Smooth muscle cell (in vitro differentiated cells): ENCODE measurements at regions not wholly inside any gene's neighbourhood (a gene's known extent, or its start where the extent isn't known, plus 50 kb on each side); places are given as distances from the start of the nearest gene placed in this dataset.

Experiments
- DNase-seq: peaks from one replicate; lab custom pipeline; 2025; ENCODE audit not compliant: unreplicated experiment; lab: John Stamatoyannopoulos, UW
- H2AFZ ChIP-seq: fragments of 200-600 bp; sonication (generic); 2 replicates; pipeline ENCODE4 v1.6.0; 2016; ENCODE audit warnings: antibody characterized with exemption, low read depth, mild to moderate bottlenecking
- H3F3A ChIP-seq: fragments of 200-600 bp; sonication (generic); 2 replicates; pipeline ENCODE4 v1.6.0; 2017; ENCODE audit warnings: antibody characterized with exemption, low read depth
- H3K27ac ChIP-seq: fragments of 200-600 bp; sonication (generic); 2 replicates; pipeline ENCODE4 v1.5.1; 2016; ENCODE audit warnings: low read depth, mild to moderate bottlenecking
- H3K27me3 ChIP-seq: fragments of 200-600 bp; sonication (generic); 2 replicates; pipeline ENCODE4 v1.6.1; 2016; ENCODE audit warnings: low read depth, mild to moderate bottlenecking
- H3K36me3 ChIP-seq: fragments of 200-600 bp; sonication (generic); 2 replicates; pipeline ENCODE4 v1.5.1; 2016; ENCODE audit warnings: low read depth
- H3K4me1 ChIP-seq: fragments of 200-600 bp; sonication (generic); 2 replicates; pipeline ENCODE4 v1.5.1; 2016; ENCODE audit warnings: low read depth
- H3K4me2 ChIP-seq: fragments of 200-600 bp; sonication (generic); 2 replicates; pipeline ENCODE4 v1.6.0; 2016; ENCODE audit warnings: mild to moderate bottlenecking
- H3K4me3 ChIP-seq: fragments of 200-600 bp; sonication (generic); 2 replicates; pipeline ENCODE4 v1.5.1; 2016; ENCODE audit warnings: mild to moderate bottlenecking
- H3K79me2 ChIP-seq: fragments of 200-600 bp; sonication (generic); 2 replicates; pipeline ENCODE4 v1.6.0; 2016; ENCODE audit warnings: low read depth, mild to moderate bottlenecking
- H3K9ac ChIP-seq: fragments of 200-600 bp; sonication (generic); 2 replicates; pipeline ENCODE4 v1.6.0; 2016; ENCODE audit warnings: low read depth
- H3K9me3 ChIP-seq: fragments of 200-600 bp; sonication (generic); replicated peaks from 2 replicates; pipeline ENCODE4 v1.5.1; 2016; ENCODE audit warnings: low read depth
- H4K20me1 ChIP-seq: fragments of 200-600 bp; sonication (generic); 2 replicates; pipeline ENCODE4 v1.6.0; 2016; ENCODE audit warnings: low read depth
- CTCF ChIP-seq: fragments of 200-600 bp; sonication (generic); IDR thresholded peaks from 2 replicates; pipeline ENCODE4 v1.5.1; 2017; ENCODE audit warnings: borderline replicate concordance, mild to moderate bottlenecking, antibody characterized with exemption; ENCODE audit not compliant: insufficient read depth, poor library complexity, severe bottlenecking
- WGBS: methylation state at CpG from one replicate; pipeline ENCODE4 v1.1.7; 2016; ENCODE audit warnings: low lambda C conversion rate; 5-methylcytosine and 5-hydroxymethylcytosine counted together

DNA sequence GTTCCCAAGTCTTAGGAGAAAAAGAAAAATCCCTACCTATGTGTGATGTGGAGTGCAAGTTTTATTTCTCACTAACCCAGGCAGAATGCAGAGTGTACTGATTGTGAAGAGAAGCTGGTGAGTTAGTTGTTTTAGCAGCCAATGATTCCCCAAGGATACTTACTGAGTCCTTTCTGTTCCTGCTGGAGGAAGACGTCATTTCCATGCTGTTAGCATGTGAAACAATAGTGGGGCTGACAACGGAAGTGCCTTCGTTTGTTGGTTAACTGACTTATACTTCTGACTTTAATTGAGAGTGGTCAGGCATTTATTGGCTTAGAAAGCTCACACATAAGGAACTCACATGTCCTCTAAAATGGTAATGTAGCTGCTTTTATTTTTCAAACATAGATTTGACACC lies 180.6 kb downstream of the MC4R start:
- Histone ChIP-seq H3K4me3 (no peak overlapping the region), H3K4me2 (no peak overlapping the region), H3K9ac (no peak overlapping the region), H3K27ac (no peak overlapping the region), H3K27me3 (no peaks in the 10 kb centered on the region), H4K20me1 (no peaks in the 10 kb centered on the region), H3K36me3 (no peaks in the 10 kb centered on the region), H2AFZ (no peak overlapping the region), H3K79me2 (no peaks in the 10 kb centered on the region), H3K9me3 (no peaks in the 10 kb centered on the region), H3F3A (no peaks in the 10 kb centered on the region), H3K4me1 (no peaks in the 10 kb centered on the region)
- no peak for DNase-seq
- TF ChIP-seq CTCF = no peak
- 65% methylated on average over 3 of the region's 3 CpGs for WGBS

- Histone ChIP-seq H3K36me3 (no peaks in the 10 kb centered on the region), H2AFZ (no peak overlapping the region), H3K27me3 (no peaks in the 10 kb centered on the region), H3K4me1 (no peaks in the 10 kb centered on the region), H3K4me3 (no peak overlapping the region), H3F3A (no peaks in the 10 kb centered on the region), H3K9me3 (no peaks in the 10 kb centered on the region), H3K4me2 (no peak overlapping the region), H4K20me1 (no peaks in the 10 kb centered on the region), H3K79me2 (no peaks in the 10 kb centered on the region), H3K9ac (no peak overlapping the region), H3K27ac (no peak overlapping the region)
- no peak for DNase-seq
- 87% methylated on average over 2 of the region's 2 CpGs for whole genome bisulfite sequencing
- no peak for TF ChIP-seq CTCF
Measured at GRCh38 chr18:60189856-60190255, 182.7 kb downstream of the MC4R start.

DNA sequence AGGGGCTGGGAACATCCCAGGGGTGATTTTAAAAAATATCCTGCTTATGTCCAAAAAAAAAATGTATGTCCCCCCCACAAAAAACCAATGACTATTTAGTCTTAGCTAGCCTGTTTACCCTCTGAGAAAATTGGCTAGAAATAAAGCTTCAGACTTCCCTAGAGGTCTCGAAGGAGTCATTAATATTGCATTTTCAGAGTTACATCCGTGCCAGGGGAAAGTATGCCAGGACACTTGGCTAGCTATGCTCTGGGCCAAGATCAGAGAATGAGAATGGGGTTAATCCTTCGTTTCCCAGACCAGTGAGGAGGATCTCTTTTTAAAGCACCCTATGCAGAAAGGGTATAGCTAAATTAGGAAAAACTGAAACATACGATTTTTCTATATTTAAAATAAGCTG lies 183.6 kb downstream of the MC4R start:
- Histone ChIP-seq H3K9me3 (no peaks in the 10 kb centered on the region), H4K20me1 (no peaks in the 10 kb centered on the region), H3K4me2 (no peak overlapping the region), H3F3A (no peaks in the 10 kb centered on the region), H3K9ac (no peak overlapping the region), H3K27me3 (no peaks in the 10 kb centered on the region), H3K36me3 (no peaks in the 10 kb centered on the region), H3K4me3 (no peak overlapping the region), H2AFZ (no peak overlapping the region), H3K4me1 (no peaks in the 10 kb centered on the region), H3K79me2 (no peaks in the 10 kb centered on the region), H3K27ac (no peak overlapping the region)
- no peak for DNase-seq
- WGBS = 81% methylated on average over 4 of the region's 4 CpGs
- TF ChIP-seq CTCF = no peak

- no peaks in the 10 kb centered on the region for H3K79me2 ChIP-seq
- no peak overlapping the region for H3K4me2 ChIP-seq
- no peaks in the 10 kb centered on the region for H3K4me1 ChIP-seq
- no peak overlapping the region for H3K27ac ChIP-seq
- H3F3A ChIP-seq = no peaks in the 10 kb centered on the region
- H4K20me1 ChIP-seq = no peaks in the 10 kb centered on the region
- H3K36me3 ChIP-seq = no peaks in the 10 kb centered on the region
- no peak for DNase-seq
- H3K27me3 ChIP-seq = no peaks in the 10 kb centered on the region
- H3K4me3 ChIP-seq = no peak overlapping the region
- H3K9me3 ChIP-seq = no peaks in the 10 kb centered on the region
- 91% methylated on average over 1 of the region's 1 CpG for WGBS
- no peak for TF ChIP-seq CTCF
- no peak overlapping the region for H3K9ac ChIP-seq
- H2AFZ ChIP-seq = no peak overlapping the region
Measured at GRCh38 chr18:60182223-60182622, 190.4 kb downstream of the MC4R start.
